PC-9 (cell line): ENCODE measurements at regions not wholly inside any gene's neighbourhood (a gene's known extent, or its start where the extent isn't known, plus 50 kb on each side); places are given as distances from the start of the nearest gene placed in this dataset.
"Not testable (repeated sequence)": the region's sequence is repeated elsewhere in the genome, so short reads cannot be mapped to it uniquely, and the experiment has no call there.

Experiments used
- BruUV-seq: library from RNA; stranded (reverse); fragments of 400-500 nt; replicated peaks from 2 replicates; lab custom pipeline; 2021; lab: Mats Ljungman, UMichigan
- CTCF ChIA-PET: fragments of 300-600 bp; sonication (Branson Sonifier 250); formaldehyde crosslinking; loops from one replicate; lab custom pipeline; 2022; ENCODE audit warnings: antibody characterized with exemption; lab: Charles Lee
- POLR2A ChIA-PET: fragments of 300-600 bp; sonication (Branson Sonifier 250); formaldehyde crosslinking; loops from one replicate; lab custom pipeline; 2022; ENCODE audit warnings: antibody characterized with exemption; ENCODE audit not compliant: unreplicated experiment; lab: Charles Lee
- DNase-seq, 2 experiments: peaks; one replicate each; pipeline versions ENCODE4 v3.0.0 to v3.0.0-alpha.2; 2015 to 2022; ENCODE audit warnings: mixed read lengths in 1 of 2
- H2AFZ ChIP-seq: fragments of 200-600 bp; sonication (generic); 2 replicates; pipeline ENCODE4 v1.8.1; 2017; ENCODE audit warnings: antibody characterized with exemption
- H3F3A ChIP-seq: fragments of 200-600 bp; sonication (generic); 2 replicates; pipeline ENCODE4 v1.8.1; 2017; ENCODE audit warnings: antibody characterized with exemption, mild to moderate bottlenecking, low read depth; ENCODE audit not compliant: insufficient read depth
- H3K27ac ChIP-seq: fragments of 200-600 bp; sonication (generic); 2 replicates; pipeline ENCODE4 v1.6.1; 2016; ENCODE audit warnings: mixed run types
- H3K27me3 ChIP-seq: fragments of 200-600 bp; sonication (generic); 2 replicates; pipeline ENCODE4 v1.6.1; 2016; ENCODE audit warnings: low read depth, mixed run types; ENCODE audit not compliant: insufficient read depth
- H3K36me3 ChIP-seq: fragments of 200-600 bp; sonication (generic); 2 replicates; pipeline ENCODE4 v1.6.1; 2016; ENCODE audit warnings: low read depth, mixed run types
- H3K4me1 ChIP-seq: fragments of 200-600 bp; sonication (generic); replicated peaks from 2 replicates; pipeline ENCODE4 v1.6.1; 2016; ENCODE audit warnings: mixed run types; ENCODE audit not compliant: insufficient read depth
- H3K4me2 ChIP-seq: fragments of 200-600 bp; sonication (generic); 2 replicates; pipeline ENCODE4 v1.6.1; 2017; ENCODE audit warnings: mixed run types
- H3K4me3 ChIP-seq: fragments of 200-600 bp; sonication (generic); 2 replicates; pipeline ENCODE4 v1.6.1; 2016; ENCODE audit warnings: mixed run types
- H3K79me2 ChIP-seq: fragments of 200-600 bp; sonication (generic); 2 replicates; pipeline ENCODE4 v1.6.1; 2017; ENCODE audit warnings: low read depth, mixed run types
- H3K9me2 ChIP-seq: fragments of 200-600 bp; sonication (generic); 2 replicates; pipeline ENCODE4 v1.8.1; 2017; ENCODE audit warnings: mild to moderate bottlenecking; ENCODE audit not compliant: insufficient read depth
- H3K9me3 ChIP-seq: fragments of 200-600 bp; sonication (generic); 2 replicates; pipeline ENCODE4 v1.8.1; 2016; ENCODE audit warnings: low read depth; ENCODE audit not compliant: insufficient read depth
- H4K20me1 ChIP-seq: fragments of 200-600 bp; sonication (generic); 2 replicates; pipeline ENCODE4 v1.8.1; 2017; ENCODE audit not compliant: insufficient read depth
- EZH2 ChIP-seq: fragments of 200-600 bp; sonication (generic); IDR thresholded peaks from 2 replicates; pipeline ENCODE4 v1.8.0; 2017; ENCODE audit warnings: antibody characterized with exemption, low read depth
- intact Hi-C: fragments of 100-400 bp; cut with micrococcal nuclease; formaldehyde crosslinking; loops from one replicate; pipeline ENCODE4 v1.10.0; 2022; ENCODE audit not compliant: unreplicated experiment
- TF ChIP-seq, protein P1 (sequence below): fragments of 200-600 bp; sonication (generic); conservative IDR thresholded peaks from 2 replicates; pipeline ENCODE4 v1.6.1; 2017; ENCODE audit warnings: mixed run types, antibody characterized with exemption, mild to moderate bottlenecking, moderate library complexity

DNA sequence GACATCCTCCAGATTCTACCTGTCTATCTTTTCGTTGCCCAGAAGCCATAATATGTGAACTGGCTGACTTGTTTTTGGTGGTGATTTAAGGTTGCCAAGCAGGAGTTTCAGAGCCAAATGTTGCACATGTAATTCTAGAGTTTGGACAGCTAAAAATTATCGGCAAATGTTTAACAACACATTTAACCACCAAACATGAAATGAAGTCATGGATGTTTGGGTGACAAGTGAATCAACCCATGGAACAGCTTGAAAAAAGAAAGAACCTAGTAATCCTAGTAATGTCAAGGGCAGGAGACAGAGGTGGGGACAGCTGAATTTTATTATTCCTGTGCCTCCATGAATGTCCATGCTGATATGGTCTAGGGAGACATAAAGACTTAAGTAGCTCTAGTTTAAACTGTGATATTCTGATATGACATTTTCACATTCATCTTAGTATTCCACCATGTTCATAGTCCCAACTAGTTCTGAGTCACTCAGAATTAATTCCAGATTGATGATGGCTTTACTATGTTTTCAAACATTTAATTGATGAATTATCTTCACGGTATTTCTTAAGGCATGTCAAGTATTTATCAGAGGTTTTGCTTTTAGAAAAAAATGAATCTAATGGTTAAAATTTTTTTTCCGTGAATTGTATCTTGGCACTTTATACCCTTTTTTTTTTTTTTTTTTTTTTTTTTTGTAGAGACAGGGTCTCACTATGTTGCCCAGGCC lies 101.7 kb downstream of the SOCS6 start:
- Histone ChIP-seq H3K27ac (no peak overlapping the region), H3K27me3 (no peaks in the 10 kb centered on the region), H4K20me1 (no peaks in the 10 kb centered on the region), H3F3A (peaks cover 7% of the 10 kb centered on the region), H3K36me3 (no peaks in the 10 kb centered on the region), H3K4me2 (no peak overlapping the region), H3K9me2 (no peaks in the 10 kb centered on the region), H3K4me3 (no peak overlapping the region), H3K9me3 (no peaks in the 10 kb centered on the region), H3K4me1 (peaks cover 9% of the 10 kb centered on the region), H2AFZ (no peak overlapping the region), H3K79me2 (no peaks in the 10 kb centered on the region)
- intact Hi-C loops: no loop called here
- POLR2A ChIA-PET: no interaction called here
- no TSS peak for BruUV-seq
- TF ChIP-seq, protein P1, sequence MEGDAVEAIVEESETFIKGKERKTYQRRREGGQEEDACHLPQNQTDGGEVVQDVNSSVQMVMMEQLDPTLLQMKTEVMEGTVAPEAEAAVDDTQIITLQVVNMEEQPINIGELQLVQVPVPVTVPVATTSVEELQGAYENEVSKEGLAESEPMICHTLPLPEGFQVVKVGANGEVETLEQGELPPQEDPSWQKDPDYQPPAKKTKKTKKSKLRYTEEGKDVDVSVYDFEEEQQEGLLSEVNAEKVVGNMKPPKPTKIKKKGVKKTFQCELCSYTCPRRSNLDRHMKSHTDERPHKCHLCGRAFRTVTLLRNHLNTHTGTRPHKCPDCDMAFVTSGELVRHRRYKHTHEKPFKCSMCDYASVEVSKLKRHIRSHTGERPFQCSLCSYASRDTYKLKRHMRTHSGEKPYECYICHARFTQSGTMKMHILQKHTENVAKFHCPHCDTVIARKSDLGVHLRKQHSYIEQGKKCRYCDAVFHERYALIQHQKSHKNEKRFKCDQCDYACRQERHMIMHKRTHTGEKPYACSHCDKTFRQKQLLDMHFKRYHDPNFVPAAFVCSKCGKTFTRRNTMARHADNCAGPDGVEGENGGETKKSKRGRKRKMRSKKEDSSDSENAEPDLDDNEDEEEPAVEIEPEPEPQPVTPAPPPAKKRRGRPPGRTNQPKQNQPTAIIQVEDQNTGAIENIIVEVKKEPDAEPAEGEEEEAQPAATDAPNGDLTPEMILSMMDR: no peak
- no peak for TF ChIP-seq EZH2
- DNase-seq: no peak
- CTCF ChIA-PET: no interaction called here

DNA sequence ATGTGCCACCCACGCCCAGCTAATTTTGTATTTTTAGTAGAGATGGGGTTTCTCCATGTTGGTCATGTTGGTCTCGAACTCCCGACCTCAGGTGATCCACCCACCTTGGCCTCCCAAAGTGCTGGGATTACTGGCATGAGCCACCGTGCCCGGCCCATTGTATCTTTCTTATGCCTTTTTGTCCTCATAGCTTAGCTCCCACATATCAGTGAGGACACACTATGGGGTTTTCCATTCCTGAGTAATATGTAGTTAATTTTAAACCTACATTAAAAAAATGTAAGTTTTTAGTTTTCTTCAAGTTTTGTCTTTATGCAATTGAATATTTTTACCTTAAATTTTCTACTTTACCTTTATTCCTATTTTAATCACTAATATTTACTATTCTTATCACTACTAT lies 100.2 kb downstream of the SOCS6 start:
- H3K9me3 ChIP-seq, H3K4me2 ChIP-seq, H4K20me1 ChIP-seq, DNase-seq, intact Hi-C loops, H3K27me3 ChIP-seq, BruUV-seq, POLR2A ChIA-PET, H3K36me3 ChIP-seq, H3K9me2 ChIP-seq, H3K4me3 ChIP-seq, H2AFZ ChIP-seq, H3K27ac ChIP-seq, H3K79me2 ChIP-seq: not testable (repeated sequence)
- Histone ChIP-seq H3F3A (peaks cover 19% of the 10 kb centered on the region), H3K4me1 (peaks cover 23% of the 10 kb centered on the region)
- CTCF ChIA-PET: interaction anchor here (0.6 kb wide), 1 partner anchor 18 kb away, joined by 3 read pairs; no protein-coding TSS in a partner anchor

DNA sequence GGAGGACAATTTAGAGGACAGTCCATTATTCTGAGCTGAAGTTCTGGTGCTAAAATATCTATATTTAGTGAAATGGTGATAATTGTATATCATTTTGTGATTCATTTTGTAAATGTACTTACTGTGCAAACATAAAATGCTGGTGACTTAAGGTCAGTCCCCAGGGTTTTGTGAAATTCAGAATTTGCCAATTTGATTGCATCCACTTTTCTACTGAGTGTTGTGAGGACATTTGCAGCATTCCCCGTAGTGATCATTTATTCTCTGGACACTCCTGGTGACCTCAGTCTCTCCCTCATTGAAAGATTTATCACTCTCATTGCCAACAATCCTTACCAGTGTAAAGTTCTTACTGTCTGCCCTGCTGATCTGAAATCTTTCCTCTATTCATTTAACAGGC lies 98.2 kb downstream of the SOCS6 start:
- no peak overlapping the region for H2AFZ ChIP-seq
- peaks cover 34% of the 10 kb centered on the region for H3K4me1 ChIP-seq
- no peaks in the 10 kb centered on the region for H4K20me1 ChIP-seq
- BruUV-seq: no TSS peak
- TF ChIP-seq, protein P1: no peak
- no peak for TF ChIP-seq EZH2
- H3K27ac ChIP-seq: no peak overlapping the region
- no peaks in the 10 kb centered on the region for H3K9me2 ChIP-seq
- intact Hi-C loops: no loop called here
- no peak overlapping the region for H3K4me3 ChIP-seq
- DNase-seq: no peak
- ChIA-PET POLR2A (no interaction called here), CTCF (no interaction called here)
- peaks cover 31% of the 10 kb centered on the region for H3F3A ChIP-seq
- H3K79me2 ChIP-seq: no peaks in the 10 kb centered on the region
- no peak overlapping the region for H3K4me2 ChIP-seq
- no peaks in the 10 kb centered on the region for H3K27me3 ChIP-seq
- H3K9me3 ChIP-seq: no peaks in the 10 kb centered on the region
- H3K36me3 ChIP-seq: no peaks in the 10 kb centered on the region

DNA sequence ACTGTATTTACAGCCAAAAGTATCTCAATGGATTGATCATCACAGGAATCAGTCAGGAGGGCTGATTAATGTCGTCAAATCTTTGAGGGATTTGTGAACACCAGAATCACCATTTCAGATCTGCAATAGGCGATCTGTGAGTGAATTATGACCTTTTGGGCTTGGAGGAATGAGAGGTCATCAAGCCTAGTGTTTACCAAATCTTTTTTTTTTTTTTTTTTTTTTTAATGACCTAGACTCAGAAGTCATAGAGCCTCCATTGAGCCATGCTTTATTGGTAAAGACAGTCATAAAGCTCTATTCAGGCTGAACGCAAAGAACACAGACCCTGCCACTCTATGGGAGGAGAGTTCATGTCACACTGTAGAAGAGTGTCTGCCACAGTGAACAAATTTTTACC lies 97.7 kb downstream of the SOCS6 start:
- Histone ChIP-seq H3K36me3 (no peaks in the 10 kb centered on the region), H3K27me3 (no peaks in the 10 kb centered on the region), H3K27ac (no peak overlapping the region), H3K9me3 (no peaks in the 10 kb centered on the region), H3K4me1 (peaks cover 34% of the 10 kb centered on the region), H2AFZ (no peak overlapping the region), H3K4me3 (no peak overlapping the region), H3K79me2 (no peaks in the 10 kb centered on the region), H3K4me2 (no peak overlapping the region), H4K20me1 (no peaks in the 10 kb centered on the region), H3K9me2 (no peaks in the 10 kb centered on the region), H3F3A (peaks cover 32% of the 10 kb centered on the region)
- DNase-seq: no peak
- intact Hi-C loops: no loop called here
- no TSS peak for BruUV-seq
- ChIA-PET CTCF (no interaction called here), POLR2A (no interaction called here)
- no peak for TF ChIP-seq EZH2
- TF ChIP-seq, protein P1: no peak
